HG03064 (cell line): ENCODE measurements at regions not wholly inside any gene's neighbourhood (a gene's known extent, or its start where the extent isn't known, plus 50 kb on each side); places are given as distances from the start of the nearest gene placed in this dataset.

Experiments
- ATAC-seq: cut with Tn5 transposase; IDR thresholded peaks from one replicate; pipeline ENCODE4 v1.9.1; 2021; ENCODE audit warnings: low read depth; ENCODE audit not compliant: unreplicated experiment

DNA sequence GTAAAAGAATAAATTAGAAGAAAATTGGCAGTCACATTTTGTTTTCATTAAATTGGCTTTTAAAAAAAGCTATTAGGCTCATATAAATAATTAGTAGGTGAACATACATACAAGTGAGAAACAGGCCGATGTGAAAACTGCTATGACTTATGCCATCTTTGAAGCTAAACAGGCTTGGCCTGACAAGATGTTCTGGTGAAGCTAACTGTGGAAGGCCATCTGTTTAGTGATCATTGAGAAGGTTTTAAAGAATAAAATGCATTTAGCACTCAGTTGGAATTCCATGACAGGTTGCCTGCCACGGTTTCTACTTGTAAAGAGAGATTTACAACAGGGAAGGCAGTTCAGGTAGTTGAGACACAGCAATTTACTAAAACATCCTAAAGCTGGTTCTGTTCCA, 264.0 kb upstream of the AGTR1 start:
- ATAC-seq: no peak

DNA sequence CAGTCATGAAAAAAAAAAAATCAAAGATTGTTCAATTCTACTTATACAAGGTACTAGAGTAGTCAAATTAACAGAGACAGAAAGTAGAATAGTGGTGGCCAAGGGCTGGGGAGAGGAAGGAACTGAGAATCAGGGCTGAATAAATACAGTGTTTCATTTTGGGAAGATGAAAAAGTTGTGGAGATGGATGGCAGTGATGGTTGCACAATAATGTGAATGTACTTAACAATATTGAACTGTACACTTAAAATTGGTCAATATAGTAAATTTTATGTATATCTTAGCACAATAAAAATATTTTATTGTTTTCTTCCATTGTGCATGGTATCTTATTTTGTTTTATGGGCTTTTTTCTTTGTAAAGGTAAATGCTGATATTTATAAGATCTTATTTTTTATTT, 262.2 kb upstream of the AGTR1 start:
- no peak for ATAC-seq

DNA sequence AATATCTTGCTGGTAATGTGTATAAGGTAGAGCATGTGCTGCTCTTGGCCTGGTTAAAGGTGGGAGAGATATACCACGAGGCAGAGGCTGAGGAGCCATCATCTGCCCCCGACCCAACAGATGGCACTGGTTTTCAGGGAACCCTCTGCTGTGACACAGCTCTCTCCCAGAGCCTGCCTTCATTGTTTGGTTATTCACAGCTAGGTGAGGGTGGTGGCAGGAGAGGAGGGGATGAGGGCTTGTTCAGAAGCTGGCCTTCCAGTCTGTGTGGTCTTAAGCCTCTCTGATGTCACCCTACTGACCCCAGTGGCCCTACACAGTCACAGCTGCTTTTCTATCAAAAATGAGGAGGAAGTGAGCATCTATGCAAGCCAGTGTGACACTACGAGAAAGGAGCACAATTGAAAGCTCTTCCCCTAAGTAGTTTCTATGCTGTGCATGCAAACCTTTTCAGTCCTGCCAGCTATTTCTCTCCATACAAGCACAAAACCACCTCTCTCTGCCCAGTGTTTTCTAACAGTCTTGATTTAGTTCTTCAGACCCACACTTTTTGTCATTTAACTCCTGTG, 258.4 kb upstream of the AGTR1 start:
- ATAC-seq: no peak

DNA sequence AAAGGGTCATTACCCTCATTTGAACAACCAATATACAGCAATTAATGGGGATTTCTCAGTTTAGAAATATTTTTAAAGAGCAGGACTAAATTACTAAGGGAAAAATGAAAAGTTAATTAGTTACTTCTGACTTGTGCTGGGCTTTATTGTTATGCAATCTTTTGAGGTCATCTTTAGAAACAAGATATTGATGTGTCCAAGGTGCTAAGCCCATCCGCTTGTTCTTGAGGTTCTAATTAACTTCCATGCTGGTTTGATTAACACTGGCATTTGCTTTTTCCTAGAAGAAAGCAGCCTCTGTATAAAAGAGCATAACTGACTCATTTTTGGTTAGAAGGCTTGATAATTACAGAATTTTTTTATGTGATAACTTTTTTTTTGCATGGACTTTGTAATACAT, 256.5 kb upstream of the AGTR1 start:
- no peak for ATAC-seq

DNA sequence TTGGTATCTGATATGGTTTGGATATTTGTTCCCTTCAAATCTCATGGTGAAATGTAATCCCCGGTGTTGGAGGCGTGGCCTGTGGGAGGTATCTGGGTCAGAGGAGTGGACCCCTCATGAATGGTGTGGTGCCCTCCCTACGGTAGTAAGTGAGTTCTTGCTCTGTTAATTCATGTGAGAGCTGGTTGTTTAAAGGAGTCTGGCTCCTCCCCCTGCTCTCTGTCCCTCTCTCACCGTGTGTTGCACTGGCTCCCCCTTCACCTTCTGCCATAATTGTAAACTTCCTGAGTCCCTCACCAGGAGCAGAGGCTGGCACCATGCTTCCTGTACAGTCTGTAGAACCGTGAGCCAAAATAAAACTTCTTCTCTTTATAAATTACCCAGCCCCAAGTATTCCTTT, 246.9 kb upstream of the AGTR1 start:
- no peak for ATAC-seq

DNA sequence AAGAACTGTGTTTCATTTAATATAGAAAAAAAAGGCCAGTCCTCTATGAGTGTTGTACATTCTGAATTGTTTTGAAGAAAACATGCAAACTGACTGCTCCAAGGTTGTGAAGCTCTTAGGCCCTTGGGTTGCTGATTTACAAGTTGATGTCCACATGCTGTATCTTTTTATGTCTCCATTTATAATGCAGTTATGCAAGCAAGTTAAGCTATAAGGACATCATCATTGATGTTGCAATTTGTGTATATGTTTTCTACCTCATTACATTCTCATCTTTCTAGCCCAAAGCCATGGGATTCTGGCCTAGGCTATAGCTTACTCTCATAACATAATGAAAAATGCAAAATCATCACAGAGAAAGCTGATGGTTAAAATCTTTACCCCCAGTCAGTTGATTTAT, 245.7 kb upstream of the AGTR1 start:
- ATAC-seq: no peak

DNA sequence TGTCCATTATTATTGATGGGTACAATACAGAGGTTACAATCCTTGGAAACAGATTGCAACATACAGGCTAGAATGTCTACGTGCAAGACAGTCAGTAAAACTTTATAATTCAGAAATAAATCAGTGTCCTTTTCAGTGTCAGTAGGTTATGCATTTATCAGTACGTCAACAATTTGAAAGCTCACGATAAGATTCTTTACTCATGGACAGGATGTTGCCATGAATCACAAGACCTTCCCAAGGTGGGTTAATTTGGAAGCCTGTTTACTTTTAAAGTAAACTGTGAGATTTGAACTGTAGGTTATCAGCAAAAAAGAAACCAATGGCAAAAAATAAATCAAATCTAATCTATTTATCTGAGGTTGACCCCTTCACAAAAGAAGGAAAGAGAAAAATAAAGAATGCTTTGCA, 243.9 kb upstream of the AGTR1 start:
- no peak for ATAC-seq

DNA sequence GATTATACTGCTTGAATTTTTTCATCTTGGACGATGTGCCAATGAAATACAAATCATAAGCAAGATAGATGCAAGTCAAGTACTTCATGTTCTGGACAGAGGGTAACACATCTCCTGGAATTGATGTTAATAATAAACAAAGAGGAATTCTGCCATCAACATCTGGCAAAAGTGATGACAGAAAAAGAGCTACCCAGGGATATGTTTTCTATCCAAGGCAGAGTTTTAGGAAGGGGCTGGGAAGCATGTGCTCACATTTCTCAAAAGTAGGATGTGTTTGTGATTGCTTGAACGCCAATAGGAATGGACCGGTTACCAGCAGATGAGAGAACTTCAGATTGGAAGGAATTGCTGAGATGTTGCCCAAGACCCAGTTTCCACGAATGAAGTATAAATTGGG, 242.6 kb upstream of the AGTR1 start:
- ATAC-seq: no peak

DNA sequence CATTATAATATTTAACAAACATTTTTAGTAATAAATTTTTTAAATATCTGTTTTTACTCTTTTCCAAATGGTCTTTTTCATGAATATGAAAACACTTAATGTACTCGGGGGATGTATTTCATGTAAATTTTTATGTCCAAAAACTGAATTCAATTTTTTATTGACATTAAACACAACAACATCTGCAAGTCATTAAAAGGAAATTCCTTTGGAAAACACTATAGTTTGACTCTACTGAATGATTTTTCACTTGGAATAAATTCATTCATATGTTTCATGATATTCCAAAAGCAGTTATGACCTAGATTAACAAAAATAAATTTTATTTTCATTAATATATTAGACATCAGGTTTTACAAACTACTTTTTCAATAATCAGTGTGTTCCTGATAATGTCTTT, 239.8 kb upstream of the AGTR1 start:
- no peak for ATAC-seq

DNA sequence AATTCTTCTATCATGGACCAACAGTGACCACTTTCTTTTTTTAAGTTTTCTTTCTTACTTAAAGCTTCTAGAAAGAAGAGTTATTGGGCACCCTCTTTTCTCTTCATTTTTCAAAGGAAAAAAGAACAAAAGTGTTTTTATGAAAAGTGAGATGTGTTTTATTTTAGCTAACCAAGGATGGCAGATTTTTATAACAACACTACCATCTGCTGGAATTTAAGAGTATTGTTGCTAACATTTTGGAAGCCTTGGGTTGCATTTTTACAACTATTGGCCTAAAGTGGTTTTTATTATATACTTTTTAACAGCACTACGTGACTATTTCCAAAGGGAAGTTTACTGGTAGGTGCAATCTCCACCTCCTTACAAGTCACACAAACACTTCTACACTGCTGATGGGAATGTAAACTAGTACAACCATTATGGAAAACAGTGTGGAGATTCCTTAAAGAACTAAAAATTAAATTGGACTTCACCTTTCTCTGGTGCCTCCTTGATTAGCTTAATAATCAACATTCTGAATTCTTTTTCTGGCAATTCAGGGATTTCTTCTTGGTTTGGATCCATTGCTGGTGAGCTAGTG, 237.7 kb upstream of the AGTR1 start:
- ATAC-seq: no peak

DNA sequence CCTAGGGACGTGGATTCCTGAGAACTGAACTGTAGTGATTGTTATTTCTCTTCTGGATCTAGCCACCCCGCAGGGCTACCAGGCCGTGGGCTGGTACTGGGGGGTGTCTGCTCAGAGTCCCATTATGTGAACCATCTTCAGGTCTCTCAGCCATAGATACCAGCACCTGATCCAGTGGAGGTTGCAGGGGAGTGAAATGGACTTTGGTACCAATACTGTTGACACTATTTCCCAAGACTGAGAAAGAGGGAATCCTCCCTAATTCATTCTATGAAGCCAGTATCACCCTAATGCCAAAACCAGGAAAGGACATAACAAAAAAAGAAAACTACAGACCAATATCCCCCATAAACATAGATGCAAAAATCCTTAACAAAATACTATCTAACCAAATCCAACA, 237.0 kb upstream of the AGTR1 start:
- ATAC-seq: no peak

DNA sequence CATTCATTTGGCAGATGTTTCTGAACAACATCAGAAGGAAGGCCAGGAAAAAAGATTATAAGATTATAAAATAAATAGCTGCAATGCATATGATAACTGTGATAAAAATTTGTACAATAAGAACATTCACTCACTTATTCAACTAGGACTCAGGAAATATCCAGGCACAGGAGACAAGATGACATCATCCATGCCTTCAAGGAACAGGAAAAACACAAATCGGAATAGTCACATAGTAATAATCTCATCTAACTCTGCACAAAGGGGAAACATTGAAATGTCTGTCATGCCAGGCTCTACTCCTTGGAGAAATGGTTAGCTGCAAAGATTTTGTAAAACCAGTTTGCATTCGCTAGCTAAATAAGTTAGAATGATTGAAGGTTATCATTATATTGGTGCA, 233.5 kb upstream of the AGTR1 start:
- no peak for ATAC-seq

DNA sequence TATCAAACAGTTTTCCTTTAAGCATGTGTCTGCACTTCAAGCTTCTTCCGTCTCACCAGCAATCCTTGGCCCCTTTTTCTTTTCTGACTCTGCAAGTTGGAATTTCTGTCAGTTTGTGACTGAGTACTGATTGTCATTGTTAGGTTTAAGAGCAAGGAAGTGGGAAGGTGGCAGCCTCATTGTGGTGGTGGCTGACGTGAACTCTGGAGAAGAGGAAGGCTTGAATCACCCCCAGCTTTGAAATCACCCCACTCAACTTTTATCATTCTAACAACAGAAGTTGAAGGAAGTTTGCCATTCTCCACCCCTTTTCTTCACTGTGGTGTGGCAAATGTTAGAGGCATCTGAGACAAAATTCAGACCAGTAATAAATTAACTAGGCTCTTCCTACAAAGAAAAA, 231.6 kb upstream of the AGTR1 start:
- ATAC-seq: no peak

DNA sequence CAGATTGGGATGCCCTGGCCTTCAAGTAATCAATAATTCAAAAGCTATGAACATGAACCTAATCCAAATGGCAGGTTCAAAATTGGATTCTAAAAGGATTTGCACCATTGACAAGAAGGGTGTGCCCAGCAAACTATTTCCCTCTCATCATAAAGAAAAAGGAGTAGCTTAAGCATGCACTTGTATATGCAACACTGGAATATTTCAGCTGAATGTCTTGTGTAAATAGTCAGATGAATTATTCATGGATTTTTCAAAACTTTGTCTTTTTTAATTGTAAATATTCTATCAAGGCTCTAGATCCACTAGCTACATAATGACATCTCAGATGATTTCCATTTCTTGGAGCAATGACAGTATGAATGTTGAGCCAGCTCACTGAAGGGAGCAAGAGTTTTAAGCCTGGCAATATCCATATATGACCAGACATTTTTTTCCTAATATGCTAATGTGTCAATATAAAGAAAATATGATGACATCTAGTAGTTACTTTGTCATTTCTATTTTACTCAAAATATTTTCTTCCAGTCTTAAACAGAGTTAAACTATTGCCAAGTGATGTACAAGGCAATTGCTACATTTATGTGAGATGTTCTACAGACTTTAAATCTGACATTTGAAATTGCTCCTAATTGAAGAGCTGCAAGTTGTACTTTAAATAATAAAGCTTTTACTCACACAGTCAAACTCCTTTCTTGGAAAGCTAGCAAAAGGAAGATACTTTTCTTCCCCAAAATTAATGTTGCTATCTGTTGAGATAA, 230.5 kb upstream of the AGTR1 start:
- ATAC-seq: no peak

DNA sequence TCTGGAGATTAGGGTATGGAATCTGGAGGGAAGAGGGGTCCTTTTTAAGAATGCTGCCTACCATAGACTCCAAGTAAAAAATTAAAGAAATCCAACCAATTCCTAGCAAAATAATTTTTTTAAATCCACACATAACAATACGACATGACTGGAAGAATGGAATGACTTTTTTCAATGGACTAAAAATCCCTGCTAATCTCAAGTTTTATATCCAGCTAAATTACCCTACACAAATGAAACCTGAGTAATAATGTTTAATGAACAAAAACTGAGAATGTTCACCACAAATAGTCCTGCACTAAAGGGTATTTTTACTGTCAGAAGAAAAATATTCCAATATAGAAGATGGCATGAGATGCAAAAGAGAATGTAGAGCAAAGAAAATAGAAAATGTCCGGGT, 220.3 kb upstream of the AGTR1 start:
- no peak for ATAC-seq

DNA sequence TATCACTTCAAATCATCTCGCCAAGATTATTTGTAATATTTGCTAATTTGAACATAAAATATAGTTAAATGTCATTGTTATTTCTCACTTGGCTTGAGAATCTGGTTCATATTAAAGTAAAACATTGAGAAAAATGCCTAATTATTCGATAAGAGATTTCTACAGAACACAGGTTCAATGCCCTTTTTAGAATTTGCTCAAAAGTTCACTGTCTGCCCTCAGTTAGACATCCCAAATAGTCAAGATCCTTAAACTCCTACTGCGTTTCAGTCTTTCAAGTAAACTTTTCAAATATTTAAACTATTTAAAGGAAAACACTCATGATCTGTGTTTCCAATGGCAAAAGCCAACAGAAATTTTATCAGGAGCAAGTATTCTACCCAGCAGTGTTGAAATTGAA, 204.1 kb upstream of the AGTR1 start:
- no peak for ATAC-seq

DNA sequence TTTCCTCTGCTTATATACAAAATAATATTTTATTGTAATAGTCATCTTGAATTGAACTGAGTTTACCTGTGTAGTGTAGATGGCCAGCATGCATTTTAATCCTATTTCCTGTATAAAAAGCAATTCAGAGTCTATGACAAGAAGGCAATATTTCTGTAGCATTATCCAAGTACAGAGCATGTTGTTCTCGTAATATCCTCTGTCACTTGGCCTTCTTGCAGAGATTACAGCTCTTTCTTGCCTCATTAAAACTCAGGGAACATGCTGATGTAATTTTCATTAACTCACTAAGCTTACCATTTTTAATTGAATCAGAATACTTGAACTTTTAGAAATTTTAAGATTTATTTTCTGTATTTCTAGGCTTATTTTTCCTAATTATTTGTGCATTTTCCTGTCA, 203.3 kb upstream of the AGTR1 start:
- no peak for ATAC-seq

DNA sequence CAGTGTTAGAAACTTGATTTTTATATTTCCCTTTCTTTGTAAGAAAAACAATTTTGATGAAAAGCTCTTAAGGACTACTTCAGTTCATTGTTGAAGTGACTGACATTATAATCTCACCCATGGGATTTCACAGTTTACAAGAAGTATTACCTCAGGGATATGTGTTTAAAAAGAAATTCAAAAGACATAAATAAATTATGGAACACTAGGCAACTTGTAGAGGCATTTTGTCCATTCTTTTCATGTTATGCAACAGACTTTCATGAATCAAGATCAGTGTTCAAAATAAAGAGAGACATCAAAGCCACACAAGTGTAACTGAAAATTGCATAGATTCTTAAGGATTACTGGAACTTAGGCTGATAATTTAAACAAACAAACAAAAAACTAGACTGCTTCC, 196.8 kb upstream of the AGTR1 start:
- no peak for ATAC-seq

DNA sequence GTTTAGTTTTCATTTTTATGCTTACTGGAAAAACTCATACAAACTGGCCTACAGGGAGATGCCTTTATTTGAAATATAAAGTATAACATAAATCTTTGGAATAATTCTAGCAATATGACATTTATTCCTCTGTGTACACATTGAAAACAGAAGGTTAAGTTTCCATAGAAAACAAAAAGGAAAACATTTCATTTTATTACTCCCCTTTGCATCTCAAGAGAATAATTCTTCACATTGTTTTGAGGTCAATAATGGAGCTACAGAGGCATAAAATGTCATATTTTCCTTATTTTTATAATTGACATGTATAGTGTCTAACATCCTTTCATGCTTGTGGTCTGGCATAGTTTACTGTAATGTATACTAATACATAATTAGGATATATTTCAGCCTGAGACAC, 187.6 kb upstream of the AGTR1 start:
- ATAC-seq: no peak

DNA sequence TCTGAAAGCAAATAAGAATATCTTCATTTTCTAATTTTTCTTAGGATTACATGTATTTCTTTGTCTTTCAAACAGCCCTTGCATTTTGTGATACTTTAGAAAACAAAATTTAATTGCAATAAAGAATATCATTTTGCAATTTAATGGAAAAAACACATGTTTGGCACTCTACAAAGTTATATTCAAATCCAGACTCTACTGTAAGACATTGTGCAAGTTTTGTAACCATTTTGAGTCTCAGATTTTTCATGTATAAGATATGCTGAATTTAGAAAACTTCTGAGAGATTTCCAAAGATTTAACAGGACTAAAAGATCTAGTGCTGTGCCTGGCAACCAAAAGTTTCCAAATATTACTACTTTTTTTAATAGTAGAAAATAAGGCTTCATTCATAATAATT, 187.1 kb upstream of the AGTR1 start:
- no peak for ATAC-seq

DNA sequence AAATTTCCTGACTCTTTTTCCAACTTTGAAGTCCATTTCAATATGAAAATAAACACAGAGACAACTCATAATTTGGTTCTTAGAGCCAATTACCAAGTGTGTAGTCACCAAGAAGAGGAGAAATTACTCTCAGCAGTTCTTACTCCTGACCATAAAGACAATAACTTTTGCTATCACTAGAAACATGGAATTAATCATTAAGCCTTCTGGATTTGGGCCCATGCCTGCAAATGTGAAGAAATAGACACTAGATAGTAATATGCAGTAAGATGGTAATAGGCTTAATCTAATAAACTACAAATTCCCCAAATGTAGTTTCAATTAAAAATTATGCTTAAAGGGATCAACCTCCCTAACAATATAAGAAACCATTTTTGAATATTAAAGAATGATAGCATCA, 185.1 kb upstream of the AGTR1 start:
- no peak for ATAC-seq

DNA sequence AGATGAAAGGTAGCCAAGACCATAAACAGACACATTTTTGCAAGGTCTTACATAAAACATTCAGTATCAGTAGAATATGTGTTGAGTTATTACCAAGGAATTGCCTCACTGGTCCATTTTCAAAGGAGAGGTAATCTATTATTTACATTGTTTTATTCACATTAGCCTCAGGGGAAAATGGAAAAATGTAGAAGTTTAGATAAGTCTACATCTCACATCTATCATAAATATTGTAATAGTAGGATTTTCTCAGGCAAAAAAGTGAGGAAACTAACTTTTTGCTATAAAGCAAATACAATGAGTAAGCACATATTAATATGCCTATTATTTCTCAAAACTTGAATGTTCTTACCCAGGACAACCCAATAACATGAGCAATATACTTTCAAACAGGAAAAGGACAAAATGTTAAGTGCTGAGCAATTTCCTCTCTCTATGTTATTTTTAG, 184.6 kb upstream of the AGTR1 start:
- no peak for ATAC-seq
